ENCODE measurements at regions not wholly inside any gene's neighbourhood (a gene's known extent, or its start where the extent isn't known, plus 50 kb on each side); places are given as distances from the start of the nearest gene placed in this dataset.

- peak; percentile 92 for DNase-seq
Observed at GRCh38 chr6:157756708-157757429, 66.2 kb upstream of the SNX9 start.

DNA sequence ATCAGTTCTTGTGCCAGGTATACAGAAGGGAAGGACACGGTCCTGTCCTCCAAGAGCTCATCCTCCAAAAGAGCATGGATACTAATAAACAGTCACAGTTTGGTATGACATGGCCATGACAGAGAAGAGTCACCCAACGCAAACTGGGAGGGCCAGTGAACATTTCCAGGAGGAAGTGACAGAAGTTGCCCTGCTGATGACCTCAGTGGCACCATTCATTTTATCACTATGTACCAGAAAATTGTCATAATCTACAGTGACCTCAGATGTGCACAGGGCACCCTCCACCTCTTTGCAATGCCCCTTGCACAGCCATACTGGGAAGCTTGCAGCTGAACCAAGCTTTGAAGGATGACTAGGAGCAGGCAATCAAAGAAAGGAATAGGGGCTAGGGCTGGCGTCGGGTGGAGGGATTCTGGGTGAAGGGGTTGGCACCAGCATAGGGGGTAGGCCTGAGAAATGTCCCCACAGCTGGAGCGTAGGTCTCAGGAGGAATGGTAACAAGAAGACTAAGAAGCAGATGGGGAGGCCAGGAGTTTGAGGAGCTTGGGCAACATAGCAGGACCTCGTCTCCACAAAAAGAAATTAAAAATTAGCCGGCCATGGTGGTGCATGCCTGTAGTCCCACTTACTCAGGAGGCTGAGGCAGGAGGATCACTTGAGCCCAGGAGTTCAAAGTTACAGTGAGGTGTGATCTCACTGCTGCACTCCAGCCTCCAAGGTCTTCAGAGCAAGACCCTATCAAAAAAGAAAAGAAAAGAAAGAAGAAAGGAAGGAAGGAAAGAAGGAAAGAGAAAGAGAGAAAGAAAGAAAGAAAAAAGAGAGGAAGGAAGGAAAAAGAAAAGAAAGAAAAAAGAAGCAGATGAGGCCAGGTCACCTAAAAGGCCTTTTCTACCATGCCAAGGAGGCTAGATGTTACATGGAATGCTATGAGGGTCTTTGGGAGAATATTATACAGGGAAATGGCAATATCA is 65.3 kb upstream of the SNX9 start:
- DNase-seq, result no peak

DNA sequence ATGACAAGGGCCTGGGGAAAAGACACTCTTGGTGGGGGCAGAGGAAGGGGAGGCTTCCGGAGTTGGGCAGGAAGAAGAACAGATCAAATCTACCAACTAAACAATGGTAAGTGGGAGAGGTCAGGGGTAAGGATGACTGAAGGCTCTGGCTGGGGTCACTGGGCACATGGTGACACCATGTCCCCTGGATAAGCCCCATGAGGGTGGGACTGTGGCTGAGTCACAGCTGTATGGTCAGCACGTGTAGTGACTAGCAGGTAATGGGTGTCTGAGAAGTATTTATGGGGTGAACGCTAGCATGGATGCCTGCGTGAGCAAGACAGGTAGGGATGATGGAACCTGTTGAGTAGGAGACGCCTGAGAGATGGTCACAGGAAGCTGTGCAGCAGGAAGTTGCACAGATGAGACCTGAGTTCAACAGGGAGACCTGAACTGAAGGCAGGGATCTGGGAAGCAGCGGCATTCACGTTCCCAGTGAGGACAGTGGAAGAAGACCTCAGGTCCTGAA is 64.5 kb upstream of the SNX9 start:
- DNase-seq, result peak; percentile 53

DNA sequence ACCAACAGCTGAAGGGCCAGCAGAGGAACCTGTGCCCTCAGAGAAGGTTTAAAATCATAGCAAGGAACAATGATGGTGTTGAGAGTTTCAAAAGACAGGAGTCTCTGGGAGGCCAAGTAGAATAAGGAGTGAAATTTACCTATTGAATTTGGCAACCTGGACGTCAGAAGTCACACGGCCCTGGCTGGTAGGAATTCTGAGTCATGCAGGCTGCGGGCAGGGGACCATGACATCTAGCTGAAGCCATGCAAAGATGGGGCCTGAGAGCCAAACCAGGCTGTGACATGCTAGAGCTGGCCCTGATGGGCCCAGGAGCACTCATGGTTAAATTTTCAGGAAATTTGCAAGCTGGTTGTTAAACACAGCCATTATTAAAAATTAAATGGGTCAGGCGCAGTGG is 64.0 kb upstream of the SNX9 start:
- no peak for DNase-seq

GRCh38 chr6:157760137-157760536 is 62.9 kb upstream of the SNX9 start:
- DNase-seq, result no peak

GRCh38 chr6:157760589-157761330 is 62.3 kb upstream of the SNX9 start:
- peak; percentile 84 for DNase-seq

DNA sequence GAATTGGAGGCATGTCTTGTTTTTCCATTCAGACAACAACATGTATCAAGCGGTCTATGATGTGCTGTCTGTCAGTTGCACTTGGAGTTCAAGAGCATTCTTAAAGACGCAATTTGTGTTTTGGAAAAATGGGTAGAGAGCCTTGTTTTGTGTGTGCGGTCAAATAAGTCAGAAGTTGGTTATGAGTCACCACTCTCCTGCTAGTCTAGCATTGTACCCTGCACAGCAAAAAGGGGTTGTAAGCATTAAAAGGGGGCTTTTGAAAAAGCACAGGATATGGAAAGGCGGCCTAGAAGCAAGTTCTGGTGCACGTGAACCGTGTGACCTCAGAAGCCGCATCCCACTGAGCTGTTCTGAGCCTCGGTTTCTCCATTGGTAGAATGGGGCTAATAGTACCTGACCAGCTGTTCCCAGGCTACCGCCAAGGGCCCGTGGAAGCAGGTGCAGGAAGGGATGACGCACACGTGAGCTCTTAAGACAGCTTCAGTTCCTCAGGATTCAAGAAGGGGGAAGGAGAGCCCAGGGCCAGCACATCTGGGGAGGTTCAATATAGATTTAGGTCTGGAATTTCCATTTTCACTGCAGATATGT is 61.6 kb upstream of the SNX9 start:
- peak; percentile 67 for DNase-seq

- DNase-seq, result no peak
Observed at GRCh38 chr6:157761926-157762325, 61.1 kb upstream of the SNX9 start.

DNA sequence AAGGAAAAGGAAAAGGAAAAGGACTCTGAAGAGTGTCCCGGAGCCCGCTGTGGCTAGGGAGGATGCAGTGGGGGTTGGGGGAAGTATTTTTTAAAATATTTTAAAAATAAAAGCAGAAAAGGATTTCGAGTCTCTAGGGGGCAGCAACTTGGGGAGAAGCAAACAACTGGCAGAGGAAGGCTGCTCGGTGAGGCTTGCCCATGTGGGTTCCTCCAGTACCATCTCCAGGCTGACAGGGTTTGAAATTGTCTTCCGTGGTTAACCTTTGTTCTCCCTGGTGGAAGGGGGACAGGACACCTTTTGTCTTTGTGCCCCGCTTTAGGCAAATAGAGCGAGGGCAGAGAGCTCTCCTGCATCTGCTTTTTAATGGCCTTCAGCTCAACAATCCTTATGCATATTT is 60.4 kb upstream of the SNX9 start:
- DNase-seq, result peak; percentile 50

GRCh38 chr6:157763129-157763903 is 59.7 kb upstream of the SNX9 start:
- DNase-seq, result peak; percentile 88

- DNase-seq, result no peak
Observed at GRCh38 chr6:157763904-157764177, 59.2 kb upstream of the SNX9 start.

GRCh38 chr6:157764178-157765068 is 58.6 kb upstream of the SNX9 start:
- peak; percentile 99 for DNase-seq

GRCh38 chr6:157766901-157767774 is 55.9 kb upstream of the SNX9 start:
- DNase-seq, result no peak

- no peak for DNase-seq
Observed at GRCh38 chr6:157767775-157768156, 55.3 kb upstream of the SNX9 start.

DNA sequence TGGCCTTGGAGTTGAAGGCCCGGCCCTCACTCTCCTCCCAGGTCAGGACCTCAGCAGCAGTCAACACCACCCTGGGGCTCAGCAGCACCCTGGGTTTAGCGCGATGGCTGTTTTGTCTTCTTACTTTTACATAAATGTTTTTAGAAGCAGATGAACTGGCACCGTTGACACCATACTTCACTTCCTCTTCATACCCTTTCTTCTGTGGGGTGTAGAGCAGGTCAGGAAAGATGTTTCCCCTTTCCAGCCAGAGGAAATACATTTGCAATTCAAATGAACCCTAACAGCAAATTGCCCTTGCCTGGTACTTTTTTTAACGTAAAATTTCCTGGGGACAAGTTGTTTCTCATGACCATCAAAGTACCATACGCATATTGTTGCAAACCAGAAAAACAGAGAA is 54.7 kb upstream of the SNX9 start:
- DNase-seq, result no peak

- peak; percentile 44 for DNase-seq
Observed at GRCh38 chr6:157768863-157769551, 54.0 kb upstream of the SNX9 start.

- no peak for DNase-seq
Observed at GRCh38 chr6:157769776-157770426, 53.1 kb upstream of the SNX9 start.

DNA sequence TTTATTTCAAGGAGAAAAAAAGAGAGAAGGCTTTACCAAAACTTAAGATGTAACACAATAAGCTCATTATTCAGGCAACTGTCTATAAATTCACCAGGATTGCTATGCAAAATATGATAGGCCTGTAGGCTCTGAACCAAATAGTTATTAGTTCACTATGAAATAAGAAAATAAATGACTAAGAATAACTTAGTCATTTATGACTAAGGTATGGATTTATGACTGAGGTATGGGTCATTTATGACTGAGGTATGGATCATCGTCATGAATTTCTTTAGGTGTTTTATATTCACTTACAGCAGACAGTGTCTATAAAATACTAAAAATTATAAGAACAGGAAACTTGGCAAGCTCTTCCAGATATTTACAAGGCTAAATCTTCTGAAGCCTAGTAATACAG is 52.1 kb upstream of the SNX9 start:
- no peak for DNase-seq

DNA sequence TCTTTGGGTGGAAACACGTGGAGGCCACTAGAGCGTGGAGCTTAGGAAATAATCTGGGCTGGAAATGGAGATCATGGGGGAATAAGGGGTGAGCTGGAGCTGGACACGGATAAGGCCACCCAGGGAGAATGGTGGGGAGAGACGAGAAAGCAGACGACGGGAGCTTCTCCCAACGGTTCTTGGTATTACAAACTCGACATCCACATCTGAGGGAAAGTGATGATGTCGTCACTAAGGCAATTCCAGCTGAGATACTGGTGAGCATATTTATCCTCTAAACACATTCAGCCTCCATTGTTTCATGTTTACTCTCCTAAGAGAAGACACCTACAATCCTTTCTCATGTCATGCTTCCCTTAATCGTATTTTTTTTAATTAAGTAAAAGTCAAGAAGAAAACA is 50.2 kb upstream of the SNX9 start:
- no peak for DNase-seq

All from dermis blood vessel endothelial cell (primary cell).